GM21381 (cell line): ENCODE measurements at regions not wholly inside any gene's neighbourhood (a gene's known extent, or its start where the extent isn't known, plus 50 kb on each side); places are given as distances from the start of the nearest gene placed in this dataset.

Experiments used
- ATAC-seq: cut with Tn5 transposase; IDR thresholded peaks from one replicate; pipeline ENCODE4 v1.9.1; 2021; ENCODE audit warnings: mild to moderate bottlenecking, moderate library complexity; ENCODE audit not compliant: unreplicated experiment

- no peak for ATAC-seq
Measured at GRCh38 chr16:86087011-86087895, 188.3 kb downstream of the IRF8 start.

GRCh38 chr16:86087896-86088230 lies 188.9 kb downstream of the IRF8 start:
- no peak for ATAC-seq

- ATAC-seq: no peak
Measured at GRCh38 chr16:86088287-86088686, 189.3 kb downstream of the IRF8 start.

- ATAC-seq: no peak
Measured at GRCh38 chr16:86088816-86089215, 189.9 kb downstream of the IRF8 start.

GRCh38 chr16:86089334-86089900 lies 190.5 kb downstream of the IRF8 start:
- no peak for ATAC-seq

- ATAC-seq: no peak
Measured at GRCh38 chr16:86089991-86090390, 191.0 kb downstream of the IRF8 start.

GRCh38 chr16:86090461-86091170 lies 191.7 kb downstream of the IRF8 start:
- ATAC-seq: no peak

GRCh38 chr16:86091976-86092375 lies 193.0 kb downstream of the IRF8 start:
- ATAC-seq: no peak

GRCh38 chr16:86092586-86093480 lies 193.9 kb downstream of the IRF8 start:
- no peak for ATAC-seq

- no peak for ATAC-seq
Measured at GRCh38 chr16:86093801-86094750, 195.1 kb downstream of the IRF8 start.

GRCh38 chr16:86095131-86095752 lies 196.3 kb downstream of the IRF8 start:
- no peak for ATAC-seq

- no peak for ATAC-seq
Measured at GRCh38 chr16:86095906-86096485, 197.0 kb downstream of the IRF8 start.

GRCh38 chr16:86096850-86097249 lies 197.9 kb downstream of the IRF8 start:
- no peak for ATAC-seq

GRCh38 chr16:86099326-86099725 lies 200.4 kb downstream of the IRF8 start:
- ATAC-seq: no peak

GRCh38 chr16:86100205-86101136 lies 201.5 kb downstream of the IRF8 start:
- no peak for ATAC-seq

- ATAC-seq: no peak
Measured at GRCh38 chr16:86101137-86101896, 202.4 kb downstream of the IRF8 start.

GRCh38 chr16:86101897-86102157 lies 202.9 kb downstream of the IRF8 start:
- ATAC-seq: no peak
